ENCODE measurements at regions not wholly inside any gene's neighbourhood (a gene's known extent, or its start where the extent isn't known, plus 50 kb on each side); places are given as distances from the start of the nearest gene placed in this dataset.

DNA sequence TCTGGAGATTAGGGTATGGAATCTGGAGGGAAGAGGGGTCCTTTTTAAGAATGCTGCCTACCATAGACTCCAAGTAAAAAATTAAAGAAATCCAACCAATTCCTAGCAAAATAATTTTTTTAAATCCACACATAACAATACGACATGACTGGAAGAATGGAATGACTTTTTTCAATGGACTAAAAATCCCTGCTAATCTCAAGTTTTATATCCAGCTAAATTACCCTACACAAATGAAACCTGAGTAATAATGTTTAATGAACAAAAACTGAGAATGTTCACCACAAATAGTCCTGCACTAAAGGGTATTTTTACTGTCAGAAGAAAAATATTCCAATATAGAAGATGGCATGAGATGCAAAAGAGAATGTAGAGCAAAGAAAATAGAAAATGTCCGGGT is 220.3 kb upstream of the AGTR1 start:
- intact Hi-C loops (cut with DNase I; ENCODE audit: low total_unique reads) = no loop called here
- H3K27ac ChIP-seq = no peak overlapping the region
- no peaks in the 10 kb centered on the region for H3K36me3 ChIP-seq
- no peaks in the 10 kb centered on the region for H3K27me3 ChIP-seq
- DNase-seq (ENCODE audit: low spot score in 2 of 2) = no peak
- H3K9me3 ChIP-seq = no peaks in the 10 kb centered on the region
- H3K4me1 ChIP-seq = no peaks in the 10 kb centered on the region
- no peak overlapping the region for H3K4me3 ChIP-seq
- TF ChIP-seq POLR2AphosphoS5 (IDR thresholded peaks at IDR 0.05) = no peak
- TF ChIP-seq, protein P1, sequence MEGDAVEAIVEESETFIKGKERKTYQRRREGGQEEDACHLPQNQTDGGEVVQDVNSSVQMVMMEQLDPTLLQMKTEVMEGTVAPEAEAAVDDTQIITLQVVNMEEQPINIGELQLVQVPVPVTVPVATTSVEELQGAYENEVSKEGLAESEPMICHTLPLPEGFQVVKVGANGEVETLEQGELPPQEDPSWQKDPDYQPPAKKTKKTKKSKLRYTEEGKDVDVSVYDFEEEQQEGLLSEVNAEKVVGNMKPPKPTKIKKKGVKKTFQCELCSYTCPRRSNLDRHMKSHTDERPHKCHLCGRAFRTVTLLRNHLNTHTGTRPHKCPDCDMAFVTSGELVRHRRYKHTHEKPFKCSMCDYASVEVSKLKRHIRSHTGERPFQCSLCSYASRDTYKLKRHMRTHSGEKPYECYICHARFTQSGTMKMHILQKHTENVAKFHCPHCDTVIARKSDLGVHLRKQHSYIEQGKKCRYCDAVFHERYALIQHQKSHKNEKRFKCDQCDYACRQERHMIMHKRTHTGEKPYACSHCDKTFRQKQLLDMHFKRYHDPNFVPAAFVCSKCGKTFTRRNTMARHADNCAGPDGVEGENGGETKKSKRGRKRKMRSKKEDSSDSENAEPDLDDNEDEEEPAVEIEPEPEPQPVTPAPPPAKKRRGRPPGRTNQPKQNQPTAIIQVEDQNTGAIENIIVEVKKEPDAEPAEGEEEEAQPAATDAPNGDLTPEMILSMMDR (IDR thresholded peaks at IDR 0.05) = no peak
- no peak for TF ChIP-seq POLR2A (IDR thresholded peaks at IDR 0.05)

DNA sequence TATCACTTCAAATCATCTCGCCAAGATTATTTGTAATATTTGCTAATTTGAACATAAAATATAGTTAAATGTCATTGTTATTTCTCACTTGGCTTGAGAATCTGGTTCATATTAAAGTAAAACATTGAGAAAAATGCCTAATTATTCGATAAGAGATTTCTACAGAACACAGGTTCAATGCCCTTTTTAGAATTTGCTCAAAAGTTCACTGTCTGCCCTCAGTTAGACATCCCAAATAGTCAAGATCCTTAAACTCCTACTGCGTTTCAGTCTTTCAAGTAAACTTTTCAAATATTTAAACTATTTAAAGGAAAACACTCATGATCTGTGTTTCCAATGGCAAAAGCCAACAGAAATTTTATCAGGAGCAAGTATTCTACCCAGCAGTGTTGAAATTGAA is 204.1 kb upstream of the AGTR1 start:
- intact Hi-C loops (cut with DNase I; ENCODE audit: low total_unique reads) = no loop called here
- H3K36me3 ChIP-seq = no peaks in the 10 kb centered on the region
- no peak overlapping the region for H3K27ac ChIP-seq
- no peaks in the 10 kb centered on the region for H3K4me1 ChIP-seq
- H3K4me3 ChIP-seq = no peak overlapping the region
- DNase-seq (ENCODE audit: low spot score in 2 of 2) = no peak
- TF ChIP-seq POLR2A (IDR thresholded peaks at IDR 0.05) = no peak
- TF ChIP-seq, protein P1 (IDR thresholded peaks at IDR 0.05) = no peak
- no peak for TF ChIP-seq POLR2AphosphoS5 (IDR thresholded peaks at IDR 0.05)
- no peaks in the 10 kb centered on the region for H3K27me3 ChIP-seq
- no peaks in the 10 kb centered on the region for H3K9me3 ChIP-seq

DNA sequence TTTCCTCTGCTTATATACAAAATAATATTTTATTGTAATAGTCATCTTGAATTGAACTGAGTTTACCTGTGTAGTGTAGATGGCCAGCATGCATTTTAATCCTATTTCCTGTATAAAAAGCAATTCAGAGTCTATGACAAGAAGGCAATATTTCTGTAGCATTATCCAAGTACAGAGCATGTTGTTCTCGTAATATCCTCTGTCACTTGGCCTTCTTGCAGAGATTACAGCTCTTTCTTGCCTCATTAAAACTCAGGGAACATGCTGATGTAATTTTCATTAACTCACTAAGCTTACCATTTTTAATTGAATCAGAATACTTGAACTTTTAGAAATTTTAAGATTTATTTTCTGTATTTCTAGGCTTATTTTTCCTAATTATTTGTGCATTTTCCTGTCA is 203.3 kb upstream of the AGTR1 start:
- no peak for DNase-seq (ENCODE audit: low spot score in 2 of 2)
- intact Hi-C loops (cut with DNase I; ENCODE audit: low total_unique reads) = no loop called here
- no peak overlapping the region for H3K4me3 ChIP-seq
- H3K27me3 ChIP-seq = no peaks in the 10 kb centered on the region
- H3K9me3 ChIP-seq = no peaks in the 10 kb centered on the region
- H3K27ac ChIP-seq = no peak overlapping the region
- H3K4me1 ChIP-seq = no peaks in the 10 kb centered on the region
- TF ChIP-seq POLR2AphosphoS5 (IDR thresholded peaks at IDR 0.05) (no peak), POLR2A (IDR thresholded peaks at IDR 0.05) (no peak)
- TF ChIP-seq, protein P1 (IDR thresholded peaks at IDR 0.05) = no peak
- no peaks in the 10 kb centered on the region for H3K36me3 ChIP-seq

DNA sequence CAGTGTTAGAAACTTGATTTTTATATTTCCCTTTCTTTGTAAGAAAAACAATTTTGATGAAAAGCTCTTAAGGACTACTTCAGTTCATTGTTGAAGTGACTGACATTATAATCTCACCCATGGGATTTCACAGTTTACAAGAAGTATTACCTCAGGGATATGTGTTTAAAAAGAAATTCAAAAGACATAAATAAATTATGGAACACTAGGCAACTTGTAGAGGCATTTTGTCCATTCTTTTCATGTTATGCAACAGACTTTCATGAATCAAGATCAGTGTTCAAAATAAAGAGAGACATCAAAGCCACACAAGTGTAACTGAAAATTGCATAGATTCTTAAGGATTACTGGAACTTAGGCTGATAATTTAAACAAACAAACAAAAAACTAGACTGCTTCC is 196.8 kb upstream of the AGTR1 start:
- intact Hi-C loops (cut with DNase I; ENCODE audit: low total_unique reads) = no loop called here
- no peak for DNase-seq (ENCODE audit: low spot score in 2 of 2)
- H3K27me3 ChIP-seq = no peaks in the 10 kb centered on the region
- no peak overlapping the region for H3K27ac ChIP-seq
- no peaks in the 10 kb centered on the region for H3K4me1 ChIP-seq
- no peak overlapping the region for H3K4me3 ChIP-seq
- TF ChIP-seq, protein P1 (IDR thresholded peaks at IDR 0.05) = no peak
- TF ChIP-seq POLR2AphosphoS5 (IDR thresholded peaks at IDR 0.05) (no peak), POLR2A (IDR thresholded peaks at IDR 0.05) (no peak)
- no peaks in the 10 kb centered on the region for H3K36me3 ChIP-seq
- H3K9me3 ChIP-seq = peaks cover 0 to 4% of the 10 kb centered on the region in 2 donors

DNA sequence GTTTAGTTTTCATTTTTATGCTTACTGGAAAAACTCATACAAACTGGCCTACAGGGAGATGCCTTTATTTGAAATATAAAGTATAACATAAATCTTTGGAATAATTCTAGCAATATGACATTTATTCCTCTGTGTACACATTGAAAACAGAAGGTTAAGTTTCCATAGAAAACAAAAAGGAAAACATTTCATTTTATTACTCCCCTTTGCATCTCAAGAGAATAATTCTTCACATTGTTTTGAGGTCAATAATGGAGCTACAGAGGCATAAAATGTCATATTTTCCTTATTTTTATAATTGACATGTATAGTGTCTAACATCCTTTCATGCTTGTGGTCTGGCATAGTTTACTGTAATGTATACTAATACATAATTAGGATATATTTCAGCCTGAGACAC is 187.6 kb upstream of the AGTR1 start:
- Histone ChIP-seq H3K27me3 (no peaks in the 10 kb centered on the region), H3K9me3 (peaks cover 0 to 2% of the 10 kb centered on the region in 2 donors), H3K36me3 (no peaks in the 10 kb centered on the region), H3K4me3 (no peak overlapping the region), H3K27ac (no peak overlapping the region), H3K4me1 (no peaks in the 10 kb centered on the region)
- TF ChIP-seq POLR2A (IDR thresholded peaks at IDR 0.05) (no peak), POLR2AphosphoS5 (IDR thresholded peaks at IDR 0.05) (no peak)
- TF ChIP-seq, protein P1 (IDR thresholded peaks at IDR 0.05) = no peak
- DNase-seq (ENCODE audit: low spot score in 2 of 2) = no peak
- intact Hi-C loops (cut with DNase I; ENCODE audit: low total_unique reads) = no loop called here

Measured in breast epithelium (tissue), 4 donors.